ENCODE measurements at regions not wholly inside any gene's neighbourhood (a gene's known extent, or its start where the extent isn't known, plus 50 kb on each side); places are given as distances from the start of the nearest gene placed in this dataset.

GRCh38 chrX:39728852-39729598, 368.7 kb downstream of the BCOR start:
- TF ChIP-seq CTCF (IDR thresholded peaks at IDR 0.05; ENCODE audit: insufficient read depth, low read length, poor library complexity, severe bottlenecking) (no peak), EZH2phosphoT487 (conservative IDR thresholded peaks at IDR 0.05; ENCODE audit: low read length) (no peak)
